ENCODE measurements at regions not wholly inside any gene's neighbourhood (a gene's known extent, or its start where the extent isn't known, plus 50 kb on each side); places are given as distances from the start of the nearest gene placed in this dataset.

- peak in 1 of 6 donors; percentile 22 for DNase-seq
- no peaks in the 10 kb centered on the region for H3K4me1 ChIP-seq
- no peaks in the 10 kb centered on the region for H3K27me3 ChIP-seq
- H3K4me3 ChIP-seq: no peak overlapping the region
- H3K9me3 ChIP-seq: no peaks in the 10 kb centered on the region
- no peak for TF ChIP-seq CTCF (IDR thresholded peaks at IDR 0.05)
- 44 to 63% methylated on average over 5 of the region's 6 CpGs for whole genome bisulfite sequencing, 2 donors
- no peak overlapping the region for H3K27ac ChIP-seq
- intact Hi-C loops (cut with DNase I): no loop called here
- H3K36me3 ChIP-seq: no peaks in the 10 kb centered on the region
- peak in 3 of 4 donors; percentile 56 to 69 (median 66) for ATAC-seq
- no peak for FAIRE-seq
Observed at GRCh38 chr4:23614284-23614892, 275.5 kb downstream of the PPARGC1A start.

- intact Hi-C loops (cut with DNase I): no loop called here
- DNase-seq (no peak), FAIRE-seq (no peak), ATAC-seq (no peak)
- H3K4me1 ChIP-seq: no peaks in the 10 kb centered on the region
- H3K27me3 ChIP-seq: no peaks in the 10 kb centered on the region
- H3K27ac ChIP-seq: no peak overlapping the region
- TF ChIP-seq CTCF (IDR thresholded peaks at IDR 0.05): no peak
- H3K9me3 ChIP-seq: no peaks in the 10 kb centered on the region
- H3K36me3 ChIP-seq: no peaks in the 10 kb centered on the region
- H3K4me3 ChIP-seq: no peak overlapping the region
Observed at GRCh38 chr4:23613782-23614181, 276.1 kb downstream of the PPARGC1A start.

- no peak overlapping the region for H3K4me3 ChIP-seq
- no peaks in the 10 kb centered on the region for H3K4me1 ChIP-seq
- 50 to 55% methylated on average over 2 of the region's 2 CpGs for WGBS, 2 donors
- DNase-seq (no peak), ATAC-seq (no peak), FAIRE-seq (no peak)
- intact Hi-C loops (cut with DNase I): no loop called here
- H3K27ac ChIP-seq: no peak overlapping the region
- no peaks in the 10 kb centered on the region for H3K36me3 ChIP-seq
- H3K9me3 ChIP-seq: no peaks in the 10 kb centered on the region
- no peaks in the 10 kb centered on the region for H3K27me3 ChIP-seq
- TF ChIP-seq CTCF (IDR thresholded peaks at IDR 0.05): no peak
Observed at GRCh38 chr4:23602720-23603119, 287.1 kb downstream of the PPARGC1A start.

- intact Hi-C loops (cut with DNase I): no loop called here
- no peak overlapping the region for H3K4me3 ChIP-seq
- H3K27me3 ChIP-seq: no peaks in the 10 kb centered on the region
- H3K36me3 ChIP-seq: no peaks in the 10 kb centered on the region
- 37 to 50% methylated on average over 3 of the region's 3 CpGs for WGBS, 2 donors
- no peaks in the 10 kb centered on the region for H3K9me3 ChIP-seq
- DNase-seq: no peak
- no peak for ATAC-seq
- FAIRE-seq: no peak
- no peak for TF ChIP-seq CTCF (IDR thresholded peaks at IDR 0.05)
- H3K4me1 ChIP-seq: no peaks in the 10 kb centered on the region
- no peak overlapping the region for H3K27ac ChIP-seq
Observed at GRCh38 chr4:23594125-23594524, 295.7 kb downstream of the PPARGC1A start.

- no peak for DNase-seq
- ATAC-seq: no peak
- H3K9me3 ChIP-seq: no peaks in the 10 kb centered on the region
- no peaks in the 10 kb centered on the region for H3K36me3 ChIP-seq
- no peaks in the 10 kb centered on the region for H3K4me1 ChIP-seq
- FAIRE-seq: no peak
- whole genome bisulfite sequencing, 2 donors: 43 to 54% methylated on average over 2 of the region's 2 CpGs
- no peaks in the 10 kb centered on the region for H3K27me3 ChIP-seq
- TF ChIP-seq CTCF (IDR thresholded peaks at IDR 0.05): no peak
- intact Hi-C loops (cut with DNase I): no loop called here
- no peak overlapping the region for H3K4me3 ChIP-seq
- no peak overlapping the region for H3K27ac ChIP-seq
Observed at GRCh38 chr4:23590431-23590830, 299.4 kb downstream of the PPARGC1A start.

Measured in pancreas (tissue), 10 donors.